HG02852 (cell line): ENCODE measurements at regions not wholly inside any gene's neighbourhood (a gene's known extent, or its start where the extent isn't known, plus 50 kb on each side); places are given as distances from the start of the nearest gene placed in this dataset.

Experiments used
- ATAC-seq: cut with Tn5 transposase; IDR thresholded peaks from one replicate; pipeline ENCODE4 v1.9.1; 2021; ENCODE audit warnings: mild to moderate bottlenecking, moderate library complexity; ENCODE audit not compliant: unreplicated experiment

GRCh38 chr6:209432-210103, 82.7 kb upstream of the DUSP22 start:
- ATAC-seq, result peak; percentile 83

GRCh38 chr6:210104-210456, 82.2 kb upstream of the DUSP22 start:
- ATAC-seq, result no peak

DNA sequence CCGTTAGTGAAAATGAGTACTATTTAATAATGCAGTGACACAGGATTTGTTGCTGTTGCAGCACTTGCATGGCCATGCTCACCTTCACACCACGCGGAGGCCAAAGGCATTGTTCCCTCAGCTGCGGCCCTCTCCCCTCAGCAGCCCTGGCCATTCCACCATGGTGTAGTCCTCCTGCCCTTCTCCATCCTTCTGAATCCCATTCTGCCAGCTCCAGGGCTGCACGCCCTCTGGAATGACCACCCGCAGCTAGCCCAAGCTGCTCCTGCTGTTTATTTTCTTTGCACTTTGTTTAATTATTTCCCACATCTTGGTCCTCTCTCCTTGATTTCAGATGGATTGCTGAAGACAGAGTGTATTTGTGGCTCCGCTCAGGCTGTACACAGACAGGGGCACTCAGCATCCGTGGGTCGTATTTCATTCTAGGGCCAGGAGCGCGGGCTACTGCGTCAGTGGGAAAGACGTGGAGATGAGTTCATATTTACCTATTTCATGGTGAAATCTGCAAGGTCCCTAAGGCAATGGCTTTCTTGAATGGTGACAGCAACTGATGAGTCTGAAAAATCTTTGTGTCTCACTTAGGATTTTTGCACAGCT, 81.4 kb upstream of the DUSP22 start:
- ATAC-seq, result no peak

GRCh38 chr6:211871-212497, 80.3 kb upstream of the DUSP22 start:
- ATAC-seq, result no peak

GRCh38 chr6:213284-213683, 79.0 kb upstream of the DUSP22 start:
- ATAC-seq, result no peak

DNA sequence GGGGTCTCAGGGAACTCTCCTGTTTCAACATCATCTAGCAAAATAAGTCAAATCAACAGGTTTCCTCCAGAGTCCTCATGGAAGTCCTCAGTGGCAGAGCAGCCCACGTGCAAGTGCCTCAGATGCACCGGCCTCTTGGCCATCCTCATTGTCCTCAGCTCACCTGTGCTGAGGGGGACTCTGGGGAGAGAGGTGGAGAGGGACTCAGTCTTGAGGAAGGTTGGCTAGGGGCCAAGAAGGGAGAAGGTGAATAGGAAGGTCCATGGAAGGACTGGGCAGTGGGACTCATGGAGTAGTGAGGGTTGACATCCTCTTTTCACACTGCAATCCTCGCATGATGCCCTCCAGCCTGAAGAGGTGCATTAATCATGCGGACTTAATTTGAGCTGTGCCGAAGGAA, 77.9 kb upstream of the DUSP22 start:
- ATAC-seq, result no peak

GRCh38 chr6:215335-216034, 76.8 kb upstream of the DUSP22 start:
- no peak for ATAC-seq

GRCh38 chr6:217048-217659, 75.1 kb upstream of the DUSP22 start:
- no peak for ATAC-seq

DNA sequence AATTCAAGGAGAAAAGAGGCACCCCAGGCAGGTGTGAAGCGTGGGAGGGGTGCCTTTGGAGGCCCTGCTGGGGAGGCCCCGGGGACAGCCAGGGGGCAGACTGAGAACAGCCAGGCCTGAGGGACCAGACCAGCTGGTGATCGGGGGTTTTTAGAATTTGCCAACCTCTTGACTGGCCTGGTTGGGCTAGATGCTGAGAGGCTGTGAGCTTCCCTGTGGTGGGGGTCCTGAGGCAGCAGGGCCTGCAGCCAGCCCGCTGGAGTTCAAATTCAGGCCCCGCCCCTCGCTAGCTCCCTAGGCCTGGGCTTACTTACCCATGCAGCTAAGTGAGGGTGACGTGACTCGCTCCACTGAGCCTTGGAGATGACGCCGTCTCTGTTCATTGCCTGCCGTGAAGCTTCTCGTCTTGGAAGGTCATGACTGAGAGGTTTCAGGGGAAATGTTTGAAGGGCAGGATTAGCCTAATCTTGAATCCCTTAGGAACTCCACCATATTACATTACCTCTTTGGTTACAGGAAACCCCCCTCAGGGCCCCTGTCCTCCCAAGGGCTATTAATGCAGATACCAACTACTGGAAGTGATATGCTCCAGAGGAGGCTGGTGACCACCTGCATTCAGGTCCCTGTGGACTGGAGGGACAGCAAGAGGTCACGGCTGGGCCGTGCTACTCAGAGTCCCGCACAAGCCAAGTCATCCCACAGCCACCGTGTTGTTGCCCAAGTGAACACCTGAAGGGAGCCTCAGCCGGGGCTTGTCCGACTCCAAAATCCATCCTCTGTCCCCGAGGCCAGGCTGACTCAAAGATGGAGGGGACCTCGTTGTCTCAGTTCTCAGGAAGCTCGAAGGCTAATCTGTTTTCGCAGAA, 73.9 kb upstream of the DUSP22 start:
- peak; percentile 47 for ATAC-seq

DNA sequence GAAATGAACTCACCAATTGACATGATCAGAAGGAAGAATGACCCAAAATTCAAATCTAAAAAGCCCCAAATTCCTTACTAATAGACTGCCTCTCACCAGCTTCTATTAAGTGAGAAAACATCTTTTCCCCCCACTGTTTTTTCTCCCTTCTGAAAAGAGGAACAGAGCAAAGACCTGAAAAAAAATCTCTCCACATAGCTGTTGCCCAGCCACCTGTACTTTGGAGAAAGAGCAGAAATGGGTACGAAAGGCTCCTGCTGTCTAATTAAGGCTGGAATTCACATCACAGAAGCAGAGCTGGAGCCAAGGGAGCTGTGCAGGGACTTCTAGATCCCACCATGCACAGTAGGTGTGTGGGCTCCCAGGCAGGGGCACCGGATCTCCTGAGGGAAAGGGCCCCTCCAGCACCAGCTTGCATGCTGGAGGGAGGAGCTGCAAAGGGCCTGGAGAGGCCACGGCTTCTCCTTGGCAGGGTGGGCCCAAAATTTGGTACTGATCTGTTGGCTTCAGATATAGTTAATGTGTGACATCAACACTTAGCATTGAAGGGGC, 73.2 kb upstream of the DUSP22 start:
- peak; percentile 25 for ATAC-seq

GRCh38 chr6:219641-220198, 72.6 kb upstream of the DUSP22 start:
- no peak for ATAC-seq

DNA sequence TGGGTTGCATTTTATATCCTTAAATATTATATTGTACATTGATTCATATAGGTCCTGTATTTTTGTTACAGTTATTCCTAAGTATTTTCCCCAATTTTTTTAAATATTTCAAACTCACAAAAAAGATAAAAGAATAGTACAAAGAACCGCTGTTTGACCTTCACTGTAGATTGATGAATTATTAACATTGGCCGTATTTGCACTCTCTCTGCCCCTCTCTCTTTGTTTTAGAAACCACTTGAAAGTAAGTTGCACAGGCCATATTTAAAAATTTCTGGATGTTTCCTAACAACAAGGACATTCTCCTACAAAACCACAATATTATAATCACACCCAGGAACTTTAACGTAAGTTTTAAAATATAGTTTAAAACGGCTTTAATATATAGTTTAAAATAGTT, 72.0 kb upstream of the DUSP22 start:
- ATAC-seq, result no peak

GRCh38 chr6:220721-221475, 71.4 kb upstream of the DUSP22 start:
- no peak for ATAC-seq

- ATAC-seq, result no peak
Measured at GRCh38 chr6:221531-222349, 70.5 kb upstream of the DUSP22 start.

DNA sequence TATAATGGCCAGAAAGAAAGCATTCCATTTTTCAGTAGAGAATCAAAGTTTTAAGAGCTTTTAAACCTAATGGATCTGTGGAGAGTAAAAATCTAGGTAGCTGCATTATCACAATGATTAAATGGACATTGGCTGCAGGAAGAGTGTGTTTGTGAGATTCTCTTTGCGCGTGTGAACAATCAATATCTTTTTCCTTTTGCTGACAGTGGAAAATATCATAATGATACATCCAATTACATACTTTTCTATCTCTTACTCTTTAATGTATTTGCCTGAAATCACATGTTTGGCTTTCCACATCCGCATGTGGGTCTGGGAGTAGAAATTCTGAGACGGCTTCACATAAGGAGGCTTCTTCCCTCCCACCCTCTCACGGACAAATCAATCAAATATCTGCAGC, 69.8 kb upstream of the DUSP22 start:
- no peak for ATAC-seq

- no peak for ATAC-seq
Measured at GRCh38 chr6:223136-223535, 69.2 kb upstream of the DUSP22 start.

- no peak for ATAC-seq
Measured at GRCh38 chr6:223763-224162, 68.5 kb upstream of the DUSP22 start.

- no peak for ATAC-seq
Measured at GRCh38 chr6:224350-224749, 67.9 kb upstream of the DUSP22 start.
